Mucosa of stomach (tissue), 1 donor: ENCODE measurements at regions not wholly inside any gene's neighbourhood (a gene's known extent, or its start where the extent isn't known, plus 50 kb on each side); places are given as distances from the start of the nearest gene placed in this dataset.

ENCODE experiments used
- H3K27me3 ChIP-seq: one replicate; pipeline ENCODE4 v1.7.0; 2013; ENCODE audit warnings: mild to moderate bottlenecking, low read length; ENCODE audit not compliant: control insufficient read depth, insufficient read depth
- H3K36me3 ChIP-seq: one replicate; pipeline ENCODE4 v1.7.0; 2013; ENCODE audit warnings: low read length; ENCODE audit not compliant: control insufficient read depth, insufficient read depth
- H3K4me1 ChIP-seq: one replicate; pipeline ENCODE4 v1.7.0; 2013; ENCODE audit warnings: mild to moderate bottlenecking, low read length; ENCODE audit not compliant: control insufficient read depth, insufficient read depth
- H3K4me3 ChIP-seq: one replicate; pipeline ENCODE4 v1.7.0; 2013; ENCODE audit warnings: low read length
- H3K9ac ChIP-seq: one replicate; pipeline ENCODE4 v1.7.0; 2013; ENCODE audit warnings: mild to moderate bottlenecking, low read length, moderate library complexity
- H3K9me3 ChIP-seq: one replicate; pipeline ENCODE4 v1.7.0; 2013; ENCODE audit warnings: mild to moderate bottlenecking, low read length, moderate library complexity; ENCODE audit not compliant: control insufficient read depth
- donor health status: Pancreatic carcinoma.

DNA sequence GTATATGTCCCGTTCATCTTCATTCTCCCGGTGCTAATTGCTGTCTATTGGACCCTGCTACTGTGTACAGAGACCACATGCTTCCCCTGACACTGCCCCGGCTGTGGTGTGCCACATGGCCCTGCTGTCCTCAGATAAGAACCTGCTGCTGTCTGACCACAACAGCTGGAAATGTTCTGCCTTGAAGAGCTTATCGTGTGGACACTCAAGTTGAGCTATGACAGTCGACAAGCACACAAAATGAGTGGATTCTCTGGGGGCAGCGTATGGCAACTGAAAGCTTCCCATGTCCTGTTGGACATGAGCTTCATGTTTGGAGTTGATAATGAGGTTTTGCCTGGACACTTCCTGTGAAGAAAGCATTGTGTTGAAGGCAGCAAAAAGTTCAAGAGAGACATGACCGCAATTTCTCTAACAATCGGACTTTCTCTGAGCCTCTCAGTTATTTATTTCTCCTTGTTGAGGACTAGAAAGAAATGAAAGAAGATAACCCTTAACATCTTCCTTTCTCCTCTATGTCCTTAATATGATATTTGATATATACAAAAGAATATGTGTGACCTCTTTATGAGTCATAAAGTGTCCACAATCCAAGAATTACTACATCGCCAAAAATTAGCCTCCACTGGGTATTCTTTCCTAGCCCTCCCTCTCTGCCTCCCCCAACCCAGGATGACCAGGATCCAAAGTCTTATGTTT is 187.1 kb upstream of the TCF21 start:
- Histone ChIP-seq H3K4me3 (no peak overlapping the region), H3K36me3 (no peaks in the 10 kb centered on the region), H3K9ac (no peak overlapping the region), H3K27me3 (no peaks in the 10 kb centered on the region), H3K4me1 (no peaks in the 10 kb centered on the region), H3K9me3 (no peaks in the 10 kb centered on the region)

- no peaks in the 10 kb centered on the region for H3K9me3 ChIP-seq
- H3K36me3 ChIP-seq, result no peaks in the 10 kb centered on the region
- no peak overlapping the region for H3K4me3 ChIP-seq
Observed at GRCh38 chr6:133704371-133704770, 184.5 kb upstream of the TCF21 start.

DNA sequence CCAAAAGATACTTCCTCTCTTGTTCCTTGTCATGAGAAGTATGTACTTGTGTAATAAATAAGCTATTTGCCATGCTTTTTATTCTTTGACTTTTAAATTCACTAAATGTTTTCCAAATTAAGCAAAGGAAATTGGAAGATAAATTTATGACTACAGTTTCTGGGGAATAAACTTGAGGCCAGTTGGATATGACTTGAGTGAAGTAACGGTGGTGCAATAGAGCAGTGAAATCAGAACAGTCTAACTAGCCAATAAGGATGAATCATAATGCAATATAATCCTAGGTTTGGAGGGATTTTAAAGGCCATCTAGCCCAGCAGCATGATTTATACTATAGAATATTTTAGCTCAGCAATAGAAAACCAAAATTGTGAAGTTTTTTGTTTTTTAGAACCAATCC is 183.8 kb upstream of the TCF21 start:
- no peaks in the 10 kb centered on the region for H3K36me3 ChIP-seq
- no peaks in the 10 kb centered on the region for H3K4me1 ChIP-seq
- no peaks in the 10 kb centered on the region for H3K9me3 ChIP-seq
- H3K9ac ChIP-seq, result no peak overlapping the region
- no peaks in the 10 kb centered on the region for H3K27me3 ChIP-seq
- H3K4me3 ChIP-seq, result no peak overlapping the region

More at GRCh38 chr6:133704371-133704770, 184.5 kb upstream of the TCF21 start:
- no peaks in the 10 kb centered on the region for H3K4me1 ChIP-seq
- no peaks in the 10 kb centered on the region for H3K27me3 ChIP-seq
- no peak overlapping the region for H3K9ac ChIP-seq

GRCh38 chr6:133705731-133706130 is 183.2 kb upstream of the TCF21 start:
- Histone ChIP-seq H3K9ac (no peak overlapping the region), H3K36me3 (no peaks in the 10 kb centered on the region), H3K9me3 (no peaks in the 10 kb centered on the region), H3K4me3 (no peak overlapping the region), H3K4me1 (no peaks in the 10 kb centered on the region), H3K27me3 (no peaks in the 10 kb centered on the region)

DNA sequence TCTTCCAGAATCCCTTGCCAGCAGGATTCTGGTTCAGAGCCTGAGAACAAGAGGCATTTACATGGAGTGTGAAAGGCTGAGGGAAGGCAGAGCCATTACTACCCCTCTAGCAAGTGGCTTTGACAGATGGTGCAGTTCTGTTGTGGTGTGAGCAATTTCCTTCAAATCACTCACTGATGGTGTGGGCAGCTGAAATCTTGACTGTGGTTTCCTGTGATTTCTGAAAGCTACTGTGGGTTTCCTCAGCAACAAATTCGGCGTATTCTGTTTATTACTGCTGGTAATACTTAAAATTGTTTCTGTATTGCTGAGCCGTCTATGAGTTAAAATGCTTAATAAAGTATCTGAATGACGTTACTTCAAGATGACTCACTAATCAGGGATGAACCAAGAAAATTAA is 181.5 kb upstream of the TCF21 start:
- no peaks in the 10 kb centered on the region for H3K4me1 ChIP-seq
- no peak overlapping the region for H3K4me3 ChIP-seq
- no peak overlapping the region for H3K9ac ChIP-seq
- no peaks in the 10 kb centered on the region for H3K27me3 ChIP-seq
- H3K9me3 ChIP-seq, result no peaks in the 10 kb centered on the region
- no peaks in the 10 kb centered on the region for H3K36me3 ChIP-seq

- H3K36me3 ChIP-seq, result no peaks in the 10 kb centered on the region
- H3K9ac ChIP-seq, result no peak overlapping the region
- H3K9me3 ChIP-seq, result no peaks in the 10 kb centered on the region
- no peaks in the 10 kb centered on the region for H3K27me3 ChIP-seq
- no peak overlapping the region for H3K4me3 ChIP-seq
- no peaks in the 10 kb centered on the region for H3K4me1 ChIP-seq
Observed at GRCh38 chr6:133710826-133711225, 178.1 kb upstream of the TCF21 start.

- Histone ChIP-seq H3K27me3 (no peaks in the 10 kb centered on the region), H3K4me3 (no peak overlapping the region), H3K36me3 (no peaks in the 10 kb centered on the region), H3K9me3 (no peaks in the 10 kb centered on the region), H3K9ac (no peak overlapping the region), H3K4me1 (no peaks in the 10 kb centered on the region)
Observed at GRCh38 chr6:133715270-133715669, 173.6 kb upstream of the TCF21 start.

DNA sequence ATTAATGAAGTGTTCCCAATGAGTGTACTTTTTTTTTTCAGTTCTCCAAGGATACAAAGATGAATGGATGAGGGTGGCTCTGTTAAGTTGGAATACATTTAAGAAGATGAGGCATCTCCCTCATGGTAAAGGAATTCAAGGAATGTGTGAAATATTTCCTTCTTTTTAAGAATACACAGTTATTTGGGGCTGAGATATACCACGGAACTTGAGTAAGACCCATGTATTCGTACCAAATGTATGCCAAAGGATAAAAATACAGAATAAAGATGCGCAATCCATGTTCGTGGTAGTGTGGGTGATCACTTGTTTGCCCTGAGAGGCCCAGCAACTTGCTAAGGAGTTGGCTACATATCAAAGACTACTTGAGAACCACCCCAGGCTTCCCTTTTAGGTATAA is 164.2 kb upstream of the TCF21 start:
- Histone ChIP-seq H3K27me3 (no peaks in the 10 kb centered on the region), H3K9me3 (no peaks in the 10 kb centered on the region), H3K4me3 (no peak overlapping the region), H3K36me3 (no peaks in the 10 kb centered on the region), H3K9ac (no peak overlapping the region), H3K4me1 (no peaks in the 10 kb centered on the region)

DNA sequence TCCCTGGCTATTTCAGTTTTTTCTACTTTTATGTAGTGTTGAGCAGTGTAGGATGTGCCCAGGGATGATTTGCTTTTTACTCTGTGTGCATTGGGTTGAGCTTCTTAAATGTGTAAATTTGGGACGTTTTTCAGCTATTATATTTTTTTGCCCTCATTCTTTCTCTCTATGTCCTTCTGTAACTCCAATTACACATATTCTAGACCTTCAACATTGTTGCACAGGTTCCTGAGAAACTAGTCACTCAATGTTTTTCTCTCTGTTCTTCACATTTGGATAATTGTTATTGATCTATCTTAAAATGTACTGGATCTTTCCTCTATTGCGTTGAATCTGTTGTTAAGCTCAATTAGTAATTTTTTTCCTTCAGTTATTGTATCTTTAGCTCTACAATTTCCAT is 162.7 kb upstream of the TCF21 start:
- Histone ChIP-seq H3K27me3 (no peaks in the 10 kb centered on the region), H3K4me3 (no peak overlapping the region), H3K36me3 (no peaks in the 10 kb centered on the region), H3K9me3 (no peaks in the 10 kb centered on the region), H3K9ac (no peak overlapping the region), H3K4me1 (no peaks in the 10 kb centered on the region)

GRCh38 chr6:133730881-133731280 is 158.0 kb upstream of the TCF21 start:
- H3K36me3 ChIP-seq, result no peaks in the 10 kb centered on the region
- H3K4me1 ChIP-seq, result no peaks in the 10 kb centered on the region
- no peak overlapping the region for H3K9ac ChIP-seq
- H3K4me3 ChIP-seq, result no peak overlapping the region
- H3K9me3 ChIP-seq, result no peaks in the 10 kb centered on the region
- H3K27me3 ChIP-seq, result no peaks in the 10 kb centered on the region

GRCh38 chr6:133740218-133740617 is 148.7 kb upstream of the TCF21 start:
- H3K9ac ChIP-seq, result no peak overlapping the region
- no peaks in the 10 kb centered on the region for H3K36me3 ChIP-seq
- no peak overlapping the region for H3K4me3 ChIP-seq
- no peaks in the 10 kb centered on the region for H3K9me3 ChIP-seq
- no peaks in the 10 kb centered on the region for H3K27me3 ChIP-seq
- H3K4me1 ChIP-seq, result no peaks in the 10 kb centered on the region

DNA sequence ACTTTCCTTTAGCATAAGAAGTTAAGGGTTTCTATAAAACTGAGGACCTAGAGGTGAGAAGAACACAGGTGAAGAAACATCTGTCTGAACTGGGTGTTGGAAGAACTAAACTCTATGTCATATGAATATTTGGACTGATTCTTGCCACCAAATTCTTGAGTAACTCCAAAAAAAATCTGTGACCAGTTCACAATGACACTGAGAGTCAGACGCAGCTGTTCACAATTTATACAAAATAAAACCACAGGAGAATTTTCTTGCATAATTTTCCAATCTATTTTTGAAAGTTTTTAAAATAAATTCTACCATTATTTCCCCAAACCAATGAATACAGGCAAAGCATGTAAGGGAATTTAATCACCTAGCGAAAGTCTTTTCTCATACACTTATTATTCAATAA is 148.1 kb upstream of the TCF21 start:
- Histone ChIP-seq H3K4me1 (no peaks in the 10 kb centered on the region), H3K9ac (no peak overlapping the region), H3K9me3 (no peaks in the 10 kb centered on the region), H3K36me3 (no peaks in the 10 kb centered on the region), H3K4me3 (no peak overlapping the region), H3K27me3 (no peaks in the 10 kb centered on the region)

- Histone ChIP-seq H3K9me3 (no peaks in the 10 kb centered on the region), H3K4me1 (no peaks in the 10 kb centered on the region), H3K4me3 (no peak overlapping the region), H3K36me3 (no peaks in the 10 kb centered on the region), H3K9ac (no peak overlapping the region), H3K27me3 (no peaks in the 10 kb centered on the region)
Observed at GRCh38 chr6:133741375-133741861, 147.5 kb upstream of the TCF21 start.
